ENCODE measurements at regions not wholly inside any gene's neighbourhood (a gene's known extent, or its start where the extent isn't known, plus 50 kb on each side); places are given as distances from the start of the nearest gene placed in this dataset.

- TF ChIP-seq CTCF (IDR thresholded peaks at IDR 0.05; ENCODE audit: low read length): no peak
- no peak for TF ChIP-seq EZH2phosphoT487 (IDR thresholded peaks at IDR 0.05; ENCODE audit: low read length)
- TF ChIP-seq EZH2 (optimal IDR thresholded peaks at IDR 0.05; ENCODE audit: low read depth, low read length): no peak
Measured at GRCh38 chr1:43066578-43066977, 105.5 kb downstream of the EBNA1BP2 start.
